Endodermal cell (in vitro differentiated cells): ENCODE measurements at regions not wholly inside any gene's neighbourhood (a gene's known extent, or its start where the extent isn't known, plus 50 kb on each side); places are given as distances from the start of the nearest gene placed in this dataset.

ENCODE experiments used
- DNase-seq: peaks from one replicate; pipeline ENCODE4 v3.0.0-alpha.2; 2017
- H3K27ac ChIP-seq: 2 replicates; pipeline ENCODE4 v1.5.1; 2013; ENCODE audit warnings: mild to moderate bottlenecking, low read depth, low read length, moderate library complexity
- H3K27me3 ChIP-seq: 2 replicates; pipeline ENCODE4 v1.6.1; 2013; ENCODE audit warnings: mild to moderate bottlenecking, low read length, moderate library complexity; ENCODE audit not compliant: insufficient read depth, control insufficient read depth, poor library complexity, severe bottlenecking
- H3K36me3 ChIP-seq: 2 replicates; pipeline ENCODE4 v1.7.0; 2013; ENCODE audit warnings: mild to moderate bottlenecking, low read length, moderate library complexity; ENCODE audit not compliant: control insufficient read depth, insufficient read depth
- H3K4me1 ChIP-seq: one replicate; pipeline ENCODE4 v1.7.0; 2013; ENCODE audit warnings: low read length; ENCODE audit not compliant: control insufficient read depth, insufficient read depth
- H3K4me3 ChIP-seq: 2 replicates; pipeline ENCODE4 v1.5.1; 2013; ENCODE audit warnings: mild to moderate bottlenecking, low read length, moderate library complexity
- H3K9ac ChIP-seq: 2 replicates; pipeline ENCODE4 v1.6.1; 2013; ENCODE audit warnings: mild to moderate bottlenecking, low read length, moderate library complexity; ENCODE audit not compliant: poor library complexity, severe bottlenecking; ENCODE audit errors: extremely low read depth
- H3K9me3 ChIP-seq: 2 replicates; pipeline ENCODE4 v1.6.1; 2013; ENCODE audit warnings: mild to moderate bottlenecking, low read length, moderate library complexity; ENCODE audit not compliant: control insufficient read depth
- H3K27ac Mint-ChIP-seq: 2 replicates; pipeline ENCODE4 v1.8.0; 2020; ENCODE audit warnings: mixed read lengths
- H3K27me3 Mint-ChIP-seq: 2 replicates; pipeline ENCODE4 v1.8.0; 2021; ENCODE audit warnings: mild to moderate bottlenecking, mixed read lengths; ENCODE audit not compliant: insufficient read depth
- H3K36me3 Mint-ChIP-seq: 2 replicates; pipeline ENCODE4 v1.8.0; 2020; ENCODE audit warnings: low read depth, mixed read lengths
- H3K4me1 Mint-ChIP-seq: 2 replicates; pipeline ENCODE4 v1.8.0; 2020; ENCODE audit warnings: mixed read lengths
- H3K4me3 Mint-ChIP-seq: 2 replicates; pipeline ENCODE4 v1.8.0; 2020; ENCODE audit warnings: mild to moderate bottlenecking, moderate library complexity, mixed read lengths
- H3K9me3 Mint-ChIP-seq: 2 replicates; pipeline ENCODE4 v1.8.0; 2020; ENCODE audit warnings: mild to moderate bottlenecking, mixed read lengths
- CTCF ChIP-seq: fragments of 200-600 bp; sonication (generic); conservative IDR thresholded peaks from 2 replicates; pipeline ENCODE4 v1.5.0; 2021; ENCODE audit warnings: antibody characterized with exemption, mild to moderate bottlenecking
- WGBS, 2 experiments: methylation state at CpG; one replicate each; pipeline versions ENCODE4 v1.1.5 to v1.1.7; 2013; ENCODE audit warnings: missing lambda C conversion rate in 2 of 2, mixed read lengths in 1 of 2; ENCODE audit not compliant: insufficient coverage in 1 of 2, insufficient read length in 1 of 2; 5-methylcytosine and 5-hydroxymethylcytosine counted together

GRCh38 chr5:135227064-135228022 is 171.7 kb downstream of the MACROH2A1 start:
- Mint-ChIP-seq H3K27me3 (peaks cover 46% of the 10 kb centered on the region), H3K4me1 (peaks cover 3% of the 10 kb centered on the region), H3K9me3 (no peaks in the 10 kb centered on the region), H3K4me3 (no peak overlapping the region), H3K27ac (no peak overlapping the region), H3K36me3 (no peaks in the 10 kb centered on the region)
- WGBS, 2 experiments = 56 to 82% methylated on average over 4 to 6 of the region's 6 CpGs
- Histone ChIP-seq H3K4me1 (no peaks in the 10 kb centered on the region), H3K9me3 (no peaks in the 10 kb centered on the region), H3K9ac (no peak overlapping the region), H3K36me3 (no peaks in the 10 kb centered on the region), H3K27ac (no peak overlapping the region), H3K4me3 (no peak overlapping the region), H3K27me3 (peaks cover 10% of the 10 kb centered on the region)
- TF ChIP-seq CTCF = no peak
- DNase-seq = no peak

GRCh38 chr5:135225856-135226560 is 173.0 kb downstream of the MACROH2A1 start:
- no peak for TF ChIP-seq CTCF
- no peaks in the 10 kb centered on the region for H3K36me3 ChIP-seq
- H3K4me3 ChIP-seq = no peak overlapping the region
- H3K27me3 ChIP-seq = peaks cover 10% of the 10 kb centered on the region
- no peak overlapping the region for H3K27ac ChIP-seq
- Mint-ChIP-seq H3K4me1 (peaks cover 3% of the 10 kb centered on the region), H3K9me3 (no peaks in the 10 kb centered on the region), H3K27ac (no peak overlapping the region), H3K4me3 (no peak overlapping the region), H3K36me3 (no peaks in the 10 kb centered on the region), H3K27me3 (peaks cover 46% of the 10 kb centered on the region)
- no peak overlapping the region for H3K9ac ChIP-seq
- H3K9me3 ChIP-seq = no peaks in the 10 kb centered on the region
- H3K4me1 ChIP-seq = no peaks in the 10 kb centered on the region
- DNase-seq = no peak
- 64 to 68% methylated on average over 8 to 15 of the region's 16 CpGs for WGBS, 2 experiments

- H3K9ac ChIP-seq = no peak overlapping the region
- Mint-ChIP-seq H3K4me1 (peaks cover 3% of the 10 kb centered on the region), H3K9me3 (no peaks in the 10 kb centered on the region), H3K27ac (no peak overlapping the region), H3K36me3 (no peaks in the 10 kb centered on the region), H3K27me3 (peaks cover 42% of the 10 kb centered on the region), H3K4me3 (no peak overlapping the region)
- H3K27me3 ChIP-seq = peaks cover 10% of the 10 kb centered on the region
- 79 to 80% methylated on average over 4 of the region's 5 CpGs for WGBS, 2 experiments
- H3K27ac ChIP-seq = no peak overlapping the region
- no peaks in the 10 kb centered on the region for H3K4me1 ChIP-seq
- no peaks in the 10 kb centered on the region for H3K36me3 ChIP-seq
- DNase-seq = peak; percentile 32
- H3K9me3 ChIP-seq = no peaks in the 10 kb centered on the region
- no peak for TF ChIP-seq CTCF
- H3K4me3 ChIP-seq = no peak overlapping the region
Measured at GRCh38 chr5:135223891-135224625, 175.0 kb downstream of the MACROH2A1 start.
